ENCODE measurements at regions not wholly inside any gene's neighbourhood (a gene's known extent, or its start where the extent isn't known, plus 50 kb on each side); places are given as distances from the start of the nearest gene placed in this dataset.

DNA sequence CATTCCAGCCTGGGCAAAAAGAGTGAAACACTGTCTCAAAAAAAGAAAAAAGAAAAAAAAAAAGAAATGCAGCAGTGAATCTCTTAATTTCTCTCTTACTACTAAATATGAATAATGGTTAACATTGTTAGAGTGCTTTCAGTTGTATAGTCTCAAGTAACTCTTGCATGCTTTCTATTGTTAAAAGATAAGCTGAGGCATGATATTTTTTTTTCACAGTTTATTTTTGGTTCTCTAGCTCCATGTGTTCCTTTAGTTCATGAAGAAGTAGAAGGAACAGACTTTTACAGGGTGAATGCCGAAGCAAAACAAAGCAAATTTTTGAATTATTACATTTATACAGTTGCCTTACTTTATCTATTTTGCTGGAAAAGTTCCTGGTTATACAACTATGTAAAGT, 1180.9 kb downstream of the OTOL1 start:
- no peak overlapping the region for H3K4me3 ChIP-seq (ENCODE audit: low read depth, low read length)
- no peak for DNase-seq (ENCODE audit: low read depth)
- TF ChIP-seq CTCF (IDR thresholded peaks at IDR 0.05; ENCODE audit: control insufficient read depth, extremely low read depth, insufficient read depth), result no peak

DNA sequence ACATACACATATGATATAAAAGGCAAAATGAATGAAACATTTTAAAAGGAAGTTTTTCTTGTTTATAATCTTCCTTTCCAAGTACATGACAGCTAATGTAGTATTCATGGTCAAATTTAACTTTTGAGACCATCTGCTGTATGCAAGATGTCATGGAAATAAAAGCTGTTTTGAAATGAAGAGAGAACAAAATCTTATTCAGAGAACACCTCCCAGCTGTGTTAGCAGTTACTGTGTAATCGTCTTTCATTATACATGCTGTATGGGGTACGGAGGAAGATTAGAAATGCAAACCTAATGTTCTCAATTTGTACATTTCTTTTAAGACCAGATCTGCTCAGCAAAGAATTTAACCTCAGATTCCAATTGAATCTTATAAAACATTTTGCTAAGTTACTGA, 1182.3 kb downstream of the OTOL1 start:
- no peak for DNase-seq (ENCODE audit: low read depth)
- H3K4me3 ChIP-seq (ENCODE audit: low read depth, low read length), result no peak overlapping the region
- no peak for TF ChIP-seq CTCF (IDR thresholded peaks at IDR 0.05; ENCODE audit: control insufficient read depth, extremely low read depth, insufficient read depth)

GRCh38 chr3:162684260-162684659, 1187.7 kb downstream of the OTOL1 start:
- DNase-seq (ENCODE audit: low read depth), result no peak
- H3K4me3 ChIP-seq (ENCODE audit: low read depth, low read length), result no peak overlapping the region
- TF ChIP-seq CTCF (IDR thresholded peaks at IDR 0.05; ENCODE audit: control insufficient read depth, extremely low read depth, insufficient read depth), result no peak

DNA sequence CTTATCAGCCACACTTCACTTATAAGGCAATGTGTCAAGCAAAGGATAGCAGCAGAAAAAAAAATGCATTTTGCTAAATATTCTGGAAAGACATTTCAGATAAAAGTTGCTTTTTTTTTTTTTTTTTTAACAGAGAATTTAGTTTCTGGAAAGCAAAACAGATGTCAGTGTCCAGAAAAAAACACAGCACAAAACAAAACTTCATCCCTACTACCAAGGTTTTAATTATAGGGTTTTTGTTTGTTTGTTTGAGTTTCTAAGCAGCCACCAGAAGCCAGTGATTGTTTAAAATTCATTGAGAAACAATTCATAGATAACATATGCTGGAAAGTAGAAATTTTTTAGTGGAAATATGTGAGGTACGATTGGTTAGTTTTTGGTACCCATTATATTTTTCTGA, 1202.7 kb downstream of the OTOL1 start:
- no peak for TF ChIP-seq CTCF (IDR thresholded peaks at IDR 0.05; ENCODE audit: control insufficient read depth, extremely low read depth, insufficient read depth)
- DNase-seq (ENCODE audit: low read depth), result no peak

GRCh38 chr3:162701211-162701610, 1204.6 kb downstream of the OTOL1 start:
- no peak for DNase-seq (ENCODE audit: low read depth)
- H3K4me3 ChIP-seq (ENCODE audit: low read depth, low read length), result no peak overlapping the region
- TF ChIP-seq CTCF (IDR thresholded peaks at IDR 0.05; ENCODE audit: control insufficient read depth, extremely low read depth, insufficient read depth), result no peak

More for the DNA sequence above, 1202.7 kb downstream of the OTOL1 start:
- no peak overlapping the region for H3K4me3 ChIP-seq (ENCODE audit: low read depth, low read length)

DNA sequence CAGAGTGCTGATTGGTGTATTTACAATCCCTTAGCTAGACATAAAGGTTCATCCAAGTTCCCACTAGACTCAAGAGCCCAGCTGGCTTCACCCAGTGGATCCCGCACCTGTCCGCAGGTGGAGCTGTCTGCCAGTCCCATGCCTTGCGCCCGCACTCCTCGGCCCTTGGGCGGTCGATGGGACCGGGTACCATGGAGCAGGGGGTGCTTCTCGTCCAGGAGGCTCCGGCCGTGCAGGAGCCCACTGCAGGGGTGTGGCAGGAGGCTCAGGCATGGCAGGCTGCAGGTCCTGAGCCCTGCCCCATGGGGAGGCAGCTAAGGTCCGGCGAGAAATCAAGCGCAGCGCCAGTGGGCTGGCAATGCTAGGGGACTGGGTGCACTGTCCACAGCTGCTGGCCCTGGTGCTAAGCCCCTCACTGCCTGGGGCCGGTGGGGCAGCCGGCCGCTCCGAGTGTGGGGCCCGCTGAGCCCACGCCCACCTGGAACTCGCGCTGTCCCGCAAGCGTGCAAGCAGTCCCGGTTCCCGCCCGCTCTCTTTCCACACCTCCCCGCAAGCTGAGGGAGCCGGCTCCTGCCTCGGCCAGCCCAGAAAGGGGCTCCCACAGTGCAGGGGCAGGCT, 1206.3 kb downstream of the OTOL1 start:
- DNase-seq (ENCODE audit: low read depth), result no peak
- H3K4me3 ChIP-seq (ENCODE audit: low read depth, low read length), result no peak overlapping the region
- no peak for TF ChIP-seq CTCF (IDR thresholded peaks at IDR 0.05; ENCODE audit: control insufficient read depth, extremely low read depth, insufficient read depth)

DNA sequence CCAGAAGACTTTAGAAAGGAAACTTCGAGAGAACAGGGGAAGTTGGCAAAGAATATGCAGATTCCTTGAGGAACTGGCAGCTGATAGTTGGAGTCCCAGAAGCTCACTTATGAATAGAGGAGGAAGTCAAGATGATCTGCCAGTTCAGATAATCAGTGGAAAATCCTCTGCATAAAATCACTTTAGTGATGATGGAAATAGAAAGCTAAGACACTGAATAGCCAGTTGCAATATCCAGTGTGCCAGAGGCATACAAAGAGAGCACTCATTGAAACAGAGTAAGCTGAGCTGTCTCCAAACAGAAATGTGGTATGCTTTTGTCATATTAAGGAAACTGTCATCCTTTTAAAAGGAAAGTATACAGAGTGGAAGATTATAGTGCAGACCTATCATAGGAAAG, 1207.6 kb downstream of the OTOL1 start:
- TF ChIP-seq CTCF (IDR thresholded peaks at IDR 0.05; ENCODE audit: control insufficient read depth, extremely low read depth, insufficient read depth), result no peak
- no peak for DNase-seq (ENCODE audit: low read depth)
- H3K4me3 ChIP-seq (ENCODE audit: low read depth, low read length), result no peak overlapping the region

Data from LNCaP clone FGC (cell line).